PC-3 (cell line): ENCODE measurements at regions not wholly inside any gene's neighbourhood (a gene's known extent, or its start where the extent isn't known, plus 50 kb on each side); places are given as distances from the start of the nearest gene placed in this dataset.

Experiments used
- ATAC-seq: fragments of 200-7000 bp; cut with Tn5 transposase; 2 replicates; pipeline ENCODE4 v1.9.1; 2020; ENCODE audit warnings: mild to moderate bottlenecking, moderate library complexity
- BruUV-seq: library from RNA; stranded (reverse); fragments of 400-500 nt; replicated peaks from 2 replicates; lab custom pipeline; 2021; lab: Mats Ljungman, UMichigan
- CTCF ChIA-PET: fragments of 300-600 bp; sonication (Branson Sonifier 250); formaldehyde crosslinking; loops from one replicate; lab custom pipeline; 2022; ENCODE audit warnings: antibody characterized with exemption; lab: Charles Lee
- POLR2A ChIA-PET: fragments of 300-600 bp; sonication (Branson Sonifier 250); formaldehyde crosslinking; loops from one replicate; lab custom pipeline; 2022; ENCODE audit warnings: antibody characterized with exemption; ENCODE audit not compliant: unreplicated experiment; lab: Charles Lee
- DNase-seq: peaks from one replicate; pipeline ENCODE4 v3.0.0-alpha.2; 2015
- H2AFZ ChIP-seq: fragments of 300-600 bp; sonication (generic); 2 replicates; pipeline ENCODE4 v1.6.0; 2016; ENCODE audit warnings: antibody characterized with exemption, low read length
- H3F3A ChIP-seq: fragments of 300-600 bp; sonication (generic); one replicate; pipeline ENCODE4 v1.6.0; 2017; ENCODE audit warnings: antibody characterized with exemption, low read length, control low read depth, mild to moderate bottlenecking; ENCODE audit not compliant: unreplicated experiment
- H3K27ac ChIP-seq: fragments of 300-600 bp; sonication (generic); 2 replicates; pipeline ENCODE4 v1.5.1; 2016; ENCODE audit warnings: mild to moderate bottlenecking, low read length
- H3K27me3 ChIP-seq: fragments of 300-600 bp; sonication (generic); 2 replicates; pipeline ENCODE4 v1.6.1; 2016; ENCODE audit warnings: low read length, mixed read lengths
- H3K36me3 ChIP-seq: fragments of 300-600 bp; sonication (generic); 2 replicates; pipeline ENCODE4 v1.6.1; 2016; ENCODE audit warnings: low read depth, mixed run types, low read length, mixed read lengths
- H3K4me1 ChIP-seq: fragments of 300-600 bp; sonication (generic); 2 replicates; pipeline ENCODE4 v1.5.1; 2016; ENCODE audit warnings: low read length; ENCODE audit not compliant: insufficient read depth
- H3K4me2 ChIP-seq: fragments of 300-600 bp; sonication (generic); 2 replicates; pipeline ENCODE4 v1.6.0; 2016; ENCODE audit warnings: low read length
- H3K4me3 ChIP-seq: fragments of 300-600 bp; sonication (generic); 2 replicates; pipeline ENCODE4 v1.5.1; 2016; ENCODE audit warnings: mild to moderate bottlenecking, low read length, mixed read lengths
- H3K79me2 ChIP-seq: fragments of 300-600 bp; sonication (generic); 2 replicates; pipeline ENCODE4 v1.6.1; 2017; ENCODE audit warnings: low read length, mixed read lengths
- H3K9ac ChIP-seq: fragments of 300-600 bp; sonication (generic); 2 replicates; pipeline ENCODE4 v1.6.0; 2016; ENCODE audit warnings: mild to moderate bottlenecking, low read length
- H3K9me2 ChIP-seq: fragments of 300-600 bp; sonication (generic); replicated peaks from 2 replicates; pipeline ENCODE4 v1.6.1; 2016; ENCODE audit warnings: mixed run types, low read length, mixed read lengths
- H3K9me3 ChIP-seq: fragments of 300-600 bp; sonication (generic); 2 replicates; pipeline ENCODE4 v1.6.1; 2016; ENCODE audit warnings: low read length, mixed read lengths
- H4K20me1 ChIP-seq: fragments of 300-600 bp; sonication (generic); 2 replicates; pipeline ENCODE4 v1.6.1; 2016; ENCODE audit warnings: low read length, mixed read lengths
- EZH2 ChIP-seq: fragments of 300-600 bp; sonication (generic); IDR thresholded peaks from one replicate; pipeline ENCODE4 v1.6.1; 2017; ENCODE audit warnings: antibody characterized with exemption, mild to moderate bottlenecking, low read length; ENCODE audit not compliant: unreplicated experiment
- EZH2phosphoT487 ChIP-seq: fragments of 300-600 bp; sonication (generic); IDR thresholded peaks from 2 replicates; pipeline ENCODE4 v1.6.1; 2018; ENCODE audit warnings: mild to moderate bottlenecking, antibody characterized with exemption, low read length, borderline replicate concordance
- intact Hi-C: fragments of 100-400 bp; cut with micrococcal nuclease; formaldehyde crosslinking; loops from 2 replicates; pipeline ENCODE4 v1.9.0; 2023
- TF ChIP-seq, protein P1 (sequence below): fragments of 300-600 bp; sonication (generic); conservative IDR thresholded peaks from 2 replicates; pipeline ENCODE4 v1.5.1; 2017; ENCODE audit warnings: antibody characterized with exemption, low read depth, mild to moderate bottlenecking, low read length

DNA sequence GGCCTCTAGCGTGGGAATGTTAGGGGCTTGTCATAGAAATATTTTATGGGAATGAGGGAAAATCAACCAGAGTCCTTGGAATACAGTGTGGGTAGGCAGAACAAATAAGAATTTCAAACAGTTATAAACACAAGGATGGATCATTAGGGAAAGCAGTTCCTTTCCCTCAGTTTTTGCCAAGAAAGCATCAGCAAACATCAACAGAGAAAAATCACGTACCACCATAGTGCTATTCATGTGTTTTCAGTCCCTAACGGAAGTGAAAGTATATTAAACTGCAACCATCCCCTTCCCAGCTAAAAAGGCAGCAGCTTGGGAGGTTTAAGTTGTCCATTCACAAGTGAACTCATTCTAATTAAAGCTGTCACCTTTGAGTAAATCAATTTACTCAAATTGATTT lies 334.4 kb upstream of the PCDH18 start:
- H2AFZ ChIP-seq, result no peak overlapping the region
- H3K9me2 ChIP-seq, result no peaks in the 10 kb centered on the region
- DNase-seq (no peak), ATAC-seq (no peak)
- no peak overlapping the region for H3K4me3 ChIP-seq
- no TSS peak for BruUV-seq
- no peaks in the 10 kb centered on the region for H3F3A ChIP-seq
- no peaks in the 10 kb centered on the region for H3K4me1 ChIP-seq
- H3K36me3 ChIP-seq, result no peaks in the 10 kb centered on the region
- H3K4me2 ChIP-seq, result no peak overlapping the region
- intact Hi-C loops, result no loop called here
- no peak for TF ChIP-seq EZH2
- TF ChIP-seq, protein P1, sequence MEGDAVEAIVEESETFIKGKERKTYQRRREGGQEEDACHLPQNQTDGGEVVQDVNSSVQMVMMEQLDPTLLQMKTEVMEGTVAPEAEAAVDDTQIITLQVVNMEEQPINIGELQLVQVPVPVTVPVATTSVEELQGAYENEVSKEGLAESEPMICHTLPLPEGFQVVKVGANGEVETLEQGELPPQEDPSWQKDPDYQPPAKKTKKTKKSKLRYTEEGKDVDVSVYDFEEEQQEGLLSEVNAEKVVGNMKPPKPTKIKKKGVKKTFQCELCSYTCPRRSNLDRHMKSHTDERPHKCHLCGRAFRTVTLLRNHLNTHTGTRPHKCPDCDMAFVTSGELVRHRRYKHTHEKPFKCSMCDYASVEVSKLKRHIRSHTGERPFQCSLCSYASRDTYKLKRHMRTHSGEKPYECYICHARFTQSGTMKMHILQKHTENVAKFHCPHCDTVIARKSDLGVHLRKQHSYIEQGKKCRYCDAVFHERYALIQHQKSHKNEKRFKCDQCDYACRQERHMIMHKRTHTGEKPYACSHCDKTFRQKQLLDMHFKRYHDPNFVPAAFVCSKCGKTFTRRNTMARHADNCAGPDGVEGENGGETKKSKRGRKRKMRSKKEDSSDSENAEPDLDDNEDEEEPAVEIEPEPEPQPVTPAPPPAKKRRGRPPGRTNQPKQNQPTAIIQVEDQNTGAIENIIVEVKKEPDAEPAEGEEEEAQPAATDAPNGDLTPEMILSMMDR, result no peak
- TF ChIP-seq EZH2phosphoT487, result no peak
- H3K27ac ChIP-seq, result no peak overlapping the region
- H3K79me2 ChIP-seq, result no peaks in the 10 kb centered on the region
- ChIA-PET CTCF (no interaction called here), POLR2A (no interaction called here)
- no peaks in the 10 kb centered on the region for H4K20me1 ChIP-seq
- no peaks in the 10 kb centered on the region for H3K27me3 ChIP-seq
- H3K9me3 ChIP-seq, result no peaks in the 10 kb centered on the region
- no peak overlapping the region for H3K9ac ChIP-seq

DNA sequence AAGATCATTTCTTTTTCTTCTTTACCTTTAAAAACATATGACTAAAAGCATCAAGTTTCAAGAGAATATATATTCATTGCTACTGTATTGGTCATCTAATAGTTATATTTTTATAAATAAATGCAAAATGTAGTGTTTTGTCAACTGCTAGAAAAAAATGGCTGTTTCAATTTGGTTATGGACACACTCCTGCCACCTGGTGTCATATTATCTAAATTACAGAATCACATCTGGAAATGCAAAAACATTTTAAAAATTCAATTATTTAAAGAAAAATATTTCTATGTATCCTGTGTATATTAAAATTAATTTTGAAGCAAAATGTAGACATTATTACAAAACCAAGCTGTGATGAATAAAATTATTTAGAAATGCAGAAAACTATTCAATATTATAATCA lies 329.4 kb upstream of the PCDH18 start:
- no peak overlapping the region for H3K9ac ChIP-seq
- no peak overlapping the region for H3K27ac ChIP-seq
- no peaks in the 10 kb centered on the region for H3K4me1 ChIP-seq
- TF ChIP-seq, protein P1, result peak; percentile 38
- TF ChIP-seq EZH2, result no peak
- H3K9me2 ChIP-seq, result no peaks in the 10 kb centered on the region
- no peak overlapping the region for H3K4me3 ChIP-seq
- H3F3A ChIP-seq, result no peaks in the 10 kb centered on the region
- no peaks in the 10 kb centered on the region for H3K79me2 ChIP-seq
- no peaks in the 10 kb centered on the region for H4K20me1 ChIP-seq
- no peaks in the 10 kb centered on the region for H3K9me3 ChIP-seq
- no peaks in the 10 kb centered on the region for H3K27me3 ChIP-seq
- H3K36me3 ChIP-seq, result no peaks in the 10 kb centered on the region
- intact Hi-C loops, result loop anchor here (1.0 to 2.0 kb wide), 3 partner anchors 41 to 737 kb away; no protein-coding TSS in a partner anchor
- ChIA-PET CTCF (no interaction called here), POLR2A (no interaction called here)
- BruUV-seq, result no TSS peak
- DNase-seq (peak; percentile 25), ATAC-seq (no peak)
- H3K4me2 ChIP-seq, result no peak overlapping the region
- H2AFZ ChIP-seq, result no peak overlapping the region

DNA sequence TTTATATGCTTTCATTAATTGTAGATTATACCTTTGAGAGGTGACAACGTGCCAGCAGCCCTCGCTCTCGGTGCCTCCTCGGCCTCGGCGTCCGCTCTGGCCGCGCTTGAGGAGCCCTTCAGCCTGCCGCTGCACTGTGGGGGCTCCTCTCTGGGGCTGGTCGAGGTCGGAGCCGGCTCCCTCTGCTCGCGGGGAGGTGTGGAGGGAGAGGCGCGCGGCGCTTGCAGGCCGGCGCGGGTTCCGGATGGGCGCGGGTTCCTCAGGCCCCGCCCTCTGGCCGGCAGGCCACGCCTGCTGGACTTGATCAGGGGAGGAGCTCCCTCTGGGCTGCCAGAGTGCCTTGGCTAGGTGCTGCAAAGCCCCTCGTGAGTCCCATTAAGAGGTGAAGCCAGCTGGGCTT lies 321.1 kb upstream of the PCDH18 start:
- TF ChIP-seq, protein P1, result no peak
- no peak for TF ChIP-seq EZH2
- TF ChIP-seq EZH2phosphoT487, result no peak
- Histone ChIP-seq H3K9ac (no peak overlapping the region), H3K4me2 (no peak overlapping the region), H4K20me1 (no peaks in the 10 kb centered on the region), H3K9me3 (no peaks in the 10 kb centered on the region), H3K4me1 (no peaks in the 10 kb centered on the region), H2AFZ (no peak overlapping the region), H3K4me3 (no peak overlapping the region), H3K27ac (no peak overlapping the region), H3K36me3 (no peaks in the 10 kb centered on the region), H3K79me2 (no peaks in the 10 kb centered on the region), H3F3A (no peaks in the 10 kb centered on the region), H3K27me3 (no peaks in the 10 kb centered on the region), H3K9me2 (no peaks in the 10 kb centered on the region)
- DNase-seq, result no peak
- no peak for ATAC-seq
- intact Hi-C loops, result no loop called here
- CTCF ChIA-PET, result no interaction called here
- POLR2A ChIA-PET, result no interaction called here
- no TSS peak for BruUV-seq
